Tibial nerve (tissue), 4 donors: ENCODE measurements at regions not wholly inside any gene's neighbourhood (a gene's known extent, or its start where the extent isn't known, plus 50 kb on each side); places are given as distances from the start of the nearest gene placed in this dataset.

ENCODE experiments used
- EP300 ChIP-seq, 2 donors: sonication (generic); formaldehyde crosslinking; IDR thresholded peaks; one replicate each; pipeline ENCODE4 v1.6.1; 2017; ENCODE audit warnings: antibody characterized with exemption in 2 of 2, mild to moderate bottlenecking in 1 of 2
- POLR2A ChIP-seq, 2 donors: fragments of 450-650 bp; IDR thresholded peaks; one replicate each; pipeline ENCODE4 v1.6.1; 2017; ENCODE audit warnings: antibody characterized with exemption in 2 of 2, mild to moderate bottlenecking in 2 of 2, moderate library complexity in 2 of 2
- TF ChIP-seq, protein P1 (sequence below), 5 experiments: fragments of 200-600 bp in 3 of 5; fragments of 450-650 bp in 2 of 5; sonication (generic) in 3 of 5; IDR thresholded peaks; one replicate each; pipeline ENCODE4 v1.5.1; 2016 to 2019; ENCODE audit warnings: antibody characterized with exemption in 5 of 5, mild to moderate bottlenecking in 3 of 5, moderate library complexity in 2 of 5

DNA sequence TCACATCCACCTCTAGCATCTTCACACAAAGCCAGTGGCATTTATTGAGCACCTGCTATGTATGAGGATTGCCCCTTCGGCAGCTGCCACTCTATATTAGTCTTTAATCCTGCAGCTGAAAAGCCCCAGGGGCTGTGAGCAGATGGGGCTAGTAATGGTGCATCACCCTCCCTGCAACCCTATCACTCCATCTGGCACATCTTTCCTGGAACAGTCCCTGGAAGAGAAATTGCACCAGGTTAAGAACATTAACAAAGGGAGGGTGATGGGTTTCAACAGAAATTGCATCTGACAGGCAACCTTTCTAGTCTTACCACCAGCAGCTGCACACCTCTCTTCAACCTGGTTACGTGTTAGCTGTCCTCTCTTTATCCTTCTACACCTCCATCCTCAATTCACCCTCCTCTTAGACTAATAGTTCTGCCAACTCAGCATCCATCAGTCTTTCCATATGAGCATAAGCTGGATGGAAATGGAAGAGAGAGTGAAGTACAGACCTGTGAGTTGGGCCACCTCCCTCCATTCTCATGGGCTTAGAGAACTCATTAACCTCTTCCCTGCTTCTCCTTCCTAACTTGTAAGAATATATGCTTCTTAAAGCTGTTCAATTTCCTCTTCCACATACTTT lies 168.6 kb upstream of the NEBL start:
- TF ChIP-seq, protein P1, sequence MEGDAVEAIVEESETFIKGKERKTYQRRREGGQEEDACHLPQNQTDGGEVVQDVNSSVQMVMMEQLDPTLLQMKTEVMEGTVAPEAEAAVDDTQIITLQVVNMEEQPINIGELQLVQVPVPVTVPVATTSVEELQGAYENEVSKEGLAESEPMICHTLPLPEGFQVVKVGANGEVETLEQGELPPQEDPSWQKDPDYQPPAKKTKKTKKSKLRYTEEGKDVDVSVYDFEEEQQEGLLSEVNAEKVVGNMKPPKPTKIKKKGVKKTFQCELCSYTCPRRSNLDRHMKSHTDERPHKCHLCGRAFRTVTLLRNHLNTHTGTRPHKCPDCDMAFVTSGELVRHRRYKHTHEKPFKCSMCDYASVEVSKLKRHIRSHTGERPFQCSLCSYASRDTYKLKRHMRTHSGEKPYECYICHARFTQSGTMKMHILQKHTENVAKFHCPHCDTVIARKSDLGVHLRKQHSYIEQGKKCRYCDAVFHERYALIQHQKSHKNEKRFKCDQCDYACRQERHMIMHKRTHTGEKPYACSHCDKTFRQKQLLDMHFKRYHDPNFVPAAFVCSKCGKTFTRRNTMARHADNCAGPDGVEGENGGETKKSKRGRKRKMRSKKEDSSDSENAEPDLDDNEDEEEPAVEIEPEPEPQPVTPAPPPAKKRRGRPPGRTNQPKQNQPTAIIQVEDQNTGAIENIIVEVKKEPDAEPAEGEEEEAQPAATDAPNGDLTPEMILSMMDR (IDR thresholded peaks at IDR 0.05): no peak
- no peak for TF ChIP-seq EP300 (IDR thresholded peaks at IDR 0.05)
- no peak for TF ChIP-seq POLR2A (IDR thresholded peaks at IDR 0.05)
